Endothelial cell of umbilical vein (primary cell): ENCODE measurements at regions not wholly inside any gene's neighbourhood (a gene's known extent, or its start where the extent isn't known, plus 50 kb on each side); places are given as distances from the start of the nearest gene placed in this dataset.

ENCODE experiments used
- BruUV-seq: library from RNA; stranded (reverse); fragments of 400-500 nt; replicated peaks from 2 replicates; lab custom pipeline; 2021; lab: Mats Ljungman, UMichigan
- CTCF ChIA-PET: fragments of 300-600, 350-600 bp; sonication (Branson Sonifier 250); formaldehyde crosslinking; loops from one replicate; lab custom pipeline; 2021; ENCODE audit warnings: antibody characterized with exemption, inconsistent platforms; lab: Charles Lee
- POLR2A ChIA-PET: fragments of 300-600, 350-600 bp; sonication (Branson Sonifier 250); formaldehyde crosslinking; loops from one replicate; lab custom pipeline; 2021; ENCODE audit warnings: antibody characterized with exemption, inconsistent platforms; lab: Charles Lee
- DNase-seq: peaks from one replicate; pipeline ENCODE4 v3.0.0-alpha.2; 2011; ENCODE audit warnings: low read depth, low spot score
- FAIRE-seq: peaks from 2 replicates; lab custom pipeline; 2011; peaks lifted over from hg19 to GRCh38; lab: Jason Lieb, UNC
- H2AFZ ChIP-seq: 2 replicates; pipeline ENCODE4 v1.6.0; 2012; ENCODE audit warnings: low read depth, low read length, control low read depth, inconsistent platforms
- H3K27ac ChIP-seq: 2 replicates; pipeline ENCODE4 v1.5.1; 2011; ENCODE audit warnings: low read depth, mild to moderate bottlenecking, control low read depth, low read length, moderate library complexity; ENCODE audit not compliant: insufficient read depth
- H3K27me3 ChIP-seq, 2 experiments: 2 replicates each; pipeline versions ENCODE4 v1.6.0 to v1.6.1; 2011; ENCODE audit warnings: low read length in 2 of 2, mixed read lengths in 1 of 2; ENCODE audit not compliant: control insufficient read depth in 2 of 2, insufficient read depth in 2 of 2
- H3K36me3 ChIP-seq, 2 experiments: 2 replicates in 1 of 2; 3 replicates in 1 of 2; pipeline ENCODE4 v1.5.1; 2011; ENCODE audit warnings: low read length in 2 of 2, mild to moderate bottlenecking in 1 of 2, moderate library complexity in 1 of 2; ENCODE audit not compliant: control insufficient read depth in 2 of 2, insufficient read depth in 2 of 2; ENCODE audit errors: extremely low read depth in 1 of 2
- H3K4me1 ChIP-seq: 3 replicates; pipeline ENCODE4 v1.5.1; 2011; ENCODE audit warnings: mild to moderate bottlenecking, low read length; ENCODE audit not compliant: control insufficient read depth, insufficient read depth; ENCODE audit errors: extremely low read depth
- H3K4me2 ChIP-seq: 2 replicates; pipeline ENCODE4 v1.6.1; 2011; ENCODE audit warnings: low read length, control low read depth, mixed read lengths; ENCODE audit not compliant: insufficient read depth
- H3K4me3 ChIP-seq, 3 experiments: fragments of 200-600 bp in 1 of 3; sonication (generic), shearing (Covaris generic) in 1 of 3; replicated peaks in 1 of 3; 2 replicates each; pipeline ENCODE4 v1.5.1; 2011 to 2016; ENCODE audit warnings: control low read depth in 3 of 3, low read length in 3 of 3, mild to moderate bottlenecking in 2 of 3, inconsistent platforms in 1 of 3, low read depth in 1 of 3, moderate library complexity in 1 of 3; ENCODE audit not compliant: insufficient read depth in 1 of 3
- H3K79me2 ChIP-seq: 2 replicates; pipeline ENCODE4 v1.6.0; 2012; ENCODE audit warnings: low read length, inconsistent platforms; ENCODE audit not compliant: control insufficient read depth, insufficient read depth
- H3K9ac ChIP-seq: replicated peaks from 2 replicates; pipeline ENCODE3; 2011; ENCODE audit warnings: low read length, control low read depth; ENCODE audit not compliant: insufficient read depth; ENCODE audit errors: extremely low read depth
- H3K9me1 ChIP-seq: replicated peaks from 3 replicates; pipeline ENCODE4 v1.6.0; 2011; ENCODE audit warnings: mild to moderate bottlenecking, low read length; ENCODE audit not compliant: control insufficient read depth, insufficient read depth; ENCODE audit errors: extremely low read depth
- H3K9me3 ChIP-seq: replicated peaks from 2 replicates; pipeline ENCODE4 v1.5.1; 2012; ENCODE audit warnings: low read length, inconsistent platforms; ENCODE audit not compliant: control insufficient read depth, insufficient read depth
- H4K20me1 ChIP-seq: replicated peaks from 2 replicates; pipeline ENCODE3; 2011; ENCODE audit warnings: mild to moderate bottlenecking, low read length; ENCODE audit not compliant: control insufficient read depth, insufficient read depth; ENCODE audit errors: extremely low read depth
- EZH2 ChIP-seq: IDR thresholded peaks from 2 replicates; pipeline ENCODE4 v1.6.1; 2012; ENCODE audit warnings: borderline replicate concordance, low read depth, mild to moderate bottlenecking, moderate library complexity, low read length, inconsistent platforms; ENCODE audit not compliant: severe bottlenecking
- FOS ChIP-seq: IDR thresholded peaks from 2 replicates; pipeline ENCODE4 v1.6.1; 2011; ENCODE audit warnings: mild to moderate bottlenecking, low read length, moderate library complexity, borderline replicate concordance; ENCODE audit not compliant: insufficient read depth
- GATA2 ChIP-seq: IDR thresholded peaks from 2 replicates; pipeline ENCODE4 v1.7.0; 2011; ENCODE audit warnings: low read depth, mild to moderate bottlenecking, moderate library complexity, mixed read lengths, low read length; ENCODE audit not compliant: insufficient read length, insufficient read depth
- JUN ChIP-seq: IDR thresholded peaks from 2 replicates; pipeline ENCODE4 v1.6.1; 2011; ENCODE audit warnings: borderline replicate concordance, low read depth; ENCODE audit not compliant: insufficient read length, insufficient read depth
- MAX ChIP-seq: IDR thresholded peaks from 2 replicates; pipeline ENCODE4 v1.6.1; 2011; ENCODE audit not compliant: insufficient read depth, insufficient read length
- MYC ChIP-seq: IDR thresholded peaks from one replicate; pipeline ENCODE4 v1.6.1; 2011; ENCODE audit warnings: mild to moderate bottlenecking, low read depth, low read length
- POLR2A ChIP-seq: IDR thresholded peaks from 2 replicates; pipeline ENCODE4 v1.6.1; 2012; ENCODE audit warnings: low read depth, mild to moderate bottlenecking, control low read depth, low read length
- POLR2AphosphoS5 ChIP-seq: IDR thresholded peaks from 2 replicates; pipeline ENCODE4 v1.6.1; 2012; ENCODE audit warnings: low read depth, mild to moderate bottlenecking, control low read depth, low read length, moderate library complexity; ENCODE audit not compliant: insufficient read depth
- dilution Hi-C: fragments of 300-500 bp; cut with MboI; formaldehyde crosslinking; loops from one replicate; pipeline ENCODE4 v1.15.0; 2019; ENCODE audit warnings: low sequenced_read_pairs; ENCODE audit not compliant: extremely low pct_ligation_motif_present
- intact Hi-C: fragments of 100-400 bp; cut with micrococcal nuclease; formaldehyde crosslinking; loops from one replicate; pipeline ENCODE4 v1.10.0; 2022
- TF ChIP-seq, protein P1 (sequence below), 2 donors: IDR thresholded peaks; 1 replicate in 1 of 2; 2 replicates in 1 of 2; pipeline ENCODE4 v1.5.1; 2011; ENCODE audit warnings: low read length in 2 of 2, mild to moderate bottlenecking in 2 of 2, moderate library complexity in 2 of 2, control low read depth in 1 of 2, inconsistent platforms in 1 of 2, low read depth in 1 of 2; ENCODE audit not compliant: insufficient read depth in 1 of 2; ENCODE audit errors: extremely low read depth in 1 of 2

- FAIRE-seq = no peak
- Histone ChIP-seq H3K4me2 (no peak overlapping the region), H3K36me3 (no peaks in the 10 kb centered on the region), H2AFZ (no peak overlapping the region), H3K9me3 (no peaks in the 10 kb centered on the region), H3K27ac (no peak overlapping the region), H3K4me1 (no peaks in the 10 kb centered on the region), H3K79me2 (no peaks in the 10 kb centered on the region), H3K9me1 (no peaks in the 10 kb centered on the region), H3K9ac (no peak overlapping the region), H3K27me3 (peaks cover 0 to 4% of the 10 kb centered on the region in 2 experiments), H3K4me3 (no peak overlapping the region), H4K20me1 (no peaks in the 10 kb centered on the region)
- TF ChIP-seq EZH2 (no peak), GATA2 (no peak), POLR2A (no peak), FOS (no peak), MAX (no peak), POLR2AphosphoS5 (no peak), MYC (no peak), JUN (no peak)
- TF ChIP-seq, protein P1, sequence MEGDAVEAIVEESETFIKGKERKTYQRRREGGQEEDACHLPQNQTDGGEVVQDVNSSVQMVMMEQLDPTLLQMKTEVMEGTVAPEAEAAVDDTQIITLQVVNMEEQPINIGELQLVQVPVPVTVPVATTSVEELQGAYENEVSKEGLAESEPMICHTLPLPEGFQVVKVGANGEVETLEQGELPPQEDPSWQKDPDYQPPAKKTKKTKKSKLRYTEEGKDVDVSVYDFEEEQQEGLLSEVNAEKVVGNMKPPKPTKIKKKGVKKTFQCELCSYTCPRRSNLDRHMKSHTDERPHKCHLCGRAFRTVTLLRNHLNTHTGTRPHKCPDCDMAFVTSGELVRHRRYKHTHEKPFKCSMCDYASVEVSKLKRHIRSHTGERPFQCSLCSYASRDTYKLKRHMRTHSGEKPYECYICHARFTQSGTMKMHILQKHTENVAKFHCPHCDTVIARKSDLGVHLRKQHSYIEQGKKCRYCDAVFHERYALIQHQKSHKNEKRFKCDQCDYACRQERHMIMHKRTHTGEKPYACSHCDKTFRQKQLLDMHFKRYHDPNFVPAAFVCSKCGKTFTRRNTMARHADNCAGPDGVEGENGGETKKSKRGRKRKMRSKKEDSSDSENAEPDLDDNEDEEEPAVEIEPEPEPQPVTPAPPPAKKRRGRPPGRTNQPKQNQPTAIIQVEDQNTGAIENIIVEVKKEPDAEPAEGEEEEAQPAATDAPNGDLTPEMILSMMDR (IDR thresholded peaks at IDR 0.05; ENCODE audit: extremely low read depth in 1 of 2, insufficient read depth in 1 of 2, low read depth in 1 of 2, low read length in 2 of 2) = no peak
- intact Hi-C loops = no loop called here
- BruUV-seq = no TSS peak
- no peak for DNase-seq
- POLR2A ChIA-PET = no interaction called here
- dilution Hi-C loops = no loop called here
- CTCF ChIA-PET = interaction anchor here (1.6 to 2.5 kb wide), 2 partner anchors 16 to 19 kb away, joined by 3 to 11 read pairs; no protein-coding TSS in a partner anchor
Measured at GRCh38 chr1:36532810-36533401, 50.2 kb upstream of the CSF3R start.
